ENCODE measurements at regions not wholly inside any gene's neighbourhood (a gene's known extent, or its start where the extent isn't known, plus 50 kb on each side); places are given as distances from the start of the nearest gene placed in this dataset.

- TF ChIP-seq POLR2A (IDR thresholded peaks at IDR 0.05) = no peak
- TF ChIP-seq CTCF (IDR thresholded peaks at IDR 0.05) = no peak
Measured at GRCh38 chr11:26790738-26791137, 68.9 kb upstream of the SLC5A12 start.

All from heart left ventricle (tissue), 13 donors.